ENCODE measurements at regions not wholly inside any gene's neighbourhood (a gene's known extent, or its start where the extent isn't known, plus 50 kb on each side); places are given as distances from the start of the nearest gene placed in this dataset.

- Mint-ChIP-seq H3K4me1 (no peaks in the 10 kb centered on the region), H3K9me3 (ENCODE audit: insufficient read depth) (peaks cover 8% of the 10 kb centered on the region), H3K27ac (no peak overlapping the region), H3K27me3 (peaks cover 1% of the 10 kb centered on the region), H3K4me3 (no peak overlapping the region)
- no peak overlapping the region for H3K4me2 ChIP-seq (replicated peaks; ENCODE audit: low read depth, low read length, poor library complexity, severe bottlenecking)
- no peak overlapping the region for H3K9ac ChIP-seq (ENCODE audit: low read length)
- no peaks in the 10 kb centered on the region for H4K20me1 ChIP-seq (ENCODE audit: control insufficient read depth, insufficient read depth, low read length, poor library complexity, severe bottlenecking)
- H3K36me3 ChIP-seq (replicated peaks in 1 of 2; ENCODE audit: control extremely low read depth in 1 of 2, control insufficient read depth in 1 of 2, extremely low read depth in 1 of 2, insufficient read depth in 2 of 2, low read length in 1 of 2), result no peaks in the 10 kb centered on the region
- peaks cover 0 to 4% (median 0%) of the 10 kb centered on the region in 4 experiments for H3K27me3 ChIP-seq (replicated peaks in 1 of 4; ENCODE audit: control extremely low read depth in 1 of 4, control insufficient read depth in 3 of 4, insufficient read depth in 4 of 4, low read length in 3 of 4)
- POLR2A ChIA-PET, result no interaction called here
- DNase-seq, result no peak
- intact Hi-C loops (cut with micrococcal nuclease), result no loop called here
- TF ChIP-seq EZH2 (IDR thresholded peaks at IDR 0.05; ENCODE audit: borderline replicate concordance, insufficient read depth, low read depth, low read length, poor library complexity, severe bottlenecking) (no peak), CTCF (IDR thresholded peaks at IDR 0.05) (no peak)
- no peaks in the 10 kb centered on the region for H3K79me2 ChIP-seq (ENCODE audit: control insufficient read depth, insufficient read depth, low read length)
- no peak overlapping the region for H2AFZ ChIP-seq (ENCODE audit: insufficient read depth, low read depth, low read length, poor library complexity, severe bottlenecking)
- CTCF ChIA-PET, result no interaction called here
- H3K4me3 ChIP-seq (ENCODE audit: control extremely low read depth in 1 of 5, extremely low read depth in 1 of 5, insufficient read depth in 1 of 5, low read depth in 2 of 5, low read length in 4 of 5), result no peak overlapping the region
- H3K9me3 ChIP-seq (ENCODE audit: control extremely low read depth in 1 of 3, control insufficient read depth in 2 of 3, insufficient read depth in 1 of 3, low read length in 2 of 3), result no peaks in the 10 kb centered on the region
- 100% methylated on average over 1 of the region's 4 CpGs for WGBS (ENCODE audit: insufficient coverage)
- no peak for ATAC-seq (ENCODE audit: low read depth)
- no peak overlapping the region for H3K27ac ChIP-seq (ENCODE audit: low read length in 2 of 2)
- no peaks in the 10 kb centered on the region for H3K4me1 ChIP-seq (ENCODE audit: control insufficient read depth in 2 of 2, insufficient read depth in 2 of 2, low read length in 2 of 2)
Measured at GRCh38 chr2:56082665-56083064, 101.1 kb upstream of the CCDC85A start.

DNA sequence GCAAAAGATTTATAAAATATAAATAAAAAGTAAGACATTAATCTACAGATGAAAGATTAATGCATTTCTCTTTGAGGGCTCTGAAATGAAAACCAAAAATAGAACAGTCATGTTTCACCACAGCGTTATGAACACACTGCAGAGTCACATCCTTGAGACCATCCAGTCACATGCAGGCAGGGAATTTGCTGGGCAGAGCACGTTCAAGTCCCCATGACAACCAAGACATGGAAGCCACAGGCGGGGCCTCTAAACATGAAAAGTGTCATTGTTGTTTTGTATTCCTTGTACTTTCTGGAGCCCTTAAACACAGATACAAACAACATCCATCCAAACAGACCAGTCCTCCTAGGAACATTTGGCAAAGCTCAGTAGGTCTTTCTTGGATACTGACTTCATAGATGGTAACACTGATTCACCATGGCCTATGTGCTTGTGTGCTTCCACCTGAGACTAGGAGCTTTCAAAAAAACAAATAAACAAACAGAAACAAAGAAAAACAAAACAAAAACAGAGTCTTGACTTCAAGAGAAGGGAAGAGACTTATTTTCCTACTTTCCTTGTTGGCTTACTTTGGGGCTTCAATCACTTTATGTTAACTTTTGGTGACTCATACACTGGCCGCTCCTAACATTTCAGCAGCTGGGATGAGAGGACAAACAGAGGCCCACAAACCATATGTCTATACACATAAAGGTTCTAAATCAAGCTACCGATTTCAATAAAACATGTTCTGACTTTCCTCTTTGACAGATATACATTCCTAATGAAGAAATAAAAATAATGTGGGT lies 99.5 kb upstream of the CCDC85A start:
- no peak overlapping the region for H3K27ac ChIP-seq (ENCODE audit: low read length in 2 of 2)
- H3K4me2 ChIP-seq (replicated peaks; ENCODE audit: low read depth, low read length, poor library complexity, severe bottlenecking), result no peak overlapping the region
- ATAC-seq (ENCODE audit: low read depth) (no peak), DNase-seq (no peak)
- H4K20me1 ChIP-seq (ENCODE audit: control insufficient read depth, insufficient read depth, low read length, poor library complexity, severe bottlenecking), result no peaks in the 10 kb centered on the region
- WGBS (ENCODE audit: insufficient coverage), result 13% methylated on average over 1 of the region's 5 CpGs
- no peak overlapping the region for H3K9ac ChIP-seq (ENCODE audit: low read length)
- Mint-ChIP-seq H3K4me1 (no peaks in the 10 kb centered on the region), H3K9me3 (ENCODE audit: insufficient read depth) (peaks cover 8% of the 10 kb centered on the region), H3K27ac (no peak overlapping the region), H3K4me3 (no peak overlapping the region), H3K27me3 (peaks cover 2% of the 10 kb centered on the region)
- ChIA-PET POLR2A (no interaction called here), CTCF (no interaction called here)
- H3K36me3 ChIP-seq (replicated peaks in 1 of 2; ENCODE audit: control extremely low read depth in 1 of 2, control insufficient read depth in 1 of 2, extremely low read depth in 1 of 2, insufficient read depth in 2 of 2, low read length in 1 of 2), result no peaks in the 10 kb centered on the region
- H3K9me3 ChIP-seq (ENCODE audit: control extremely low read depth in 1 of 3, control insufficient read depth in 2 of 3, insufficient read depth in 1 of 3, low read length in 2 of 3), result no peaks in the 10 kb centered on the region
- intact Hi-C loops (cut with micrococcal nuclease), result no loop called here
- no peak overlapping the region for H2AFZ ChIP-seq (ENCODE audit: insufficient read depth, low read depth, low read length, poor library complexity, severe bottlenecking)
- H3K4me1 ChIP-seq (ENCODE audit: control insufficient read depth in 2 of 2, insufficient read depth in 2 of 2, low read length in 2 of 2), result no peaks in the 10 kb centered on the region
- TF ChIP-seq EZH2 (IDR thresholded peaks at IDR 0.05; ENCODE audit: borderline replicate concordance, insufficient read depth, low read depth, low read length, poor library complexity, severe bottlenecking), result no peak
- TF ChIP-seq CTCF (IDR thresholded peaks at IDR 0.05), result no peak
- H3K79me2 ChIP-seq (ENCODE audit: control insufficient read depth, insufficient read depth, low read length), result no peaks in the 10 kb centered on the region
- no peaks in the 10 kb centered on the region for H3K27me3 ChIP-seq (replicated peaks in 1 of 4; ENCODE audit: control extremely low read depth in 1 of 4, control insufficient read depth in 3 of 4, insufficient read depth in 4 of 4, low read length in 3 of 4)
- no peak overlapping the region for H3K4me3 ChIP-seq (ENCODE audit: control extremely low read depth in 1 of 5, extremely low read depth in 1 of 5, insufficient read depth in 1 of 5, low read depth in 2 of 5, low read length in 4 of 5)

Measured in B cell (primary cell).